HG02938 (cell line): ENCODE measurements at regions not wholly inside any gene's neighbourhood (a gene's known extent, or its start where the extent isn't known, plus 50 kb on each side); places are given as distances from the start of the nearest gene placed in this dataset.

Source experiments
- ATAC-seq: cut with Tn5 transposase; IDR thresholded peaks from one replicate; pipeline ENCODE4 v1.9.1; 2021; ENCODE audit warnings: mild to moderate bottlenecking, moderate library complexity; ENCODE audit not compliant: unreplicated experiment

- no peak for ATAC-seq
Measured at GRCh38 chr14:42095155-42095554, 488.5 kb downstream of the LRFN5 start.

GRCh38 chr14:42090122-42090521 lies 483.4 kb downstream of the LRFN5 start:
- no peak for ATAC-seq

GRCh38 chr14:42079911-42080310 lies 473.2 kb downstream of the LRFN5 start:
- ATAC-seq: no peak

GRCh38 chr14:42078345-42078744 lies 471.7 kb downstream of the LRFN5 start:
- no peak for ATAC-seq

GRCh38 chr14:42070031-42070430 lies 463.4 kb downstream of the LRFN5 start:
- ATAC-seq: no peak

GRCh38 chr14:42057111-42057510 lies 450.4 kb downstream of the LRFN5 start:
- ATAC-seq: no peak

GRCh38 chr14:42047421-42048055 lies 440.9 kb downstream of the LRFN5 start:
- ATAC-seq: no peak

- ATAC-seq: no peak
Measured at GRCh38 chr14:42045383-42045782, 438.7 kb downstream of the LRFN5 start.

- ATAC-seq: no peak
Measured at GRCh38 chr14:42028607-42029006, 421.9 kb downstream of the LRFN5 start.

GRCh38 chr14:42027271-42027670 lies 420.6 kb downstream of the LRFN5 start:
- ATAC-seq: no peak

- no peak for ATAC-seq
Measured at GRCh38 chr14:42023452-42023851, 416.8 kb downstream of the LRFN5 start.

- ATAC-seq: no peak
Measured at GRCh38 chr14:42014301-42014700, 407.6 kb downstream of the LRFN5 start.

- no peak for ATAC-seq
Measured at GRCh38 chr14:42013559-42013958, 406.9 kb downstream of the LRFN5 start.

- no peak for ATAC-seq
Measured at GRCh38 chr14:42013153-42013552, 406.5 kb downstream of the LRFN5 start.

- no peak for ATAC-seq
Measured at GRCh38 chr14:42011221-42011620, 404.5 kb downstream of the LRFN5 start.

- no peak for ATAC-seq
Measured at GRCh38 chr14:42004321-42004720, 397.6 kb downstream of the LRFN5 start.

GRCh38 chr14:42002141-42002540 lies 395.5 kb downstream of the LRFN5 start:
- ATAC-seq: no peak

- no peak for ATAC-seq
Measured at GRCh38 chr14:42001431-42001830, 394.8 kb downstream of the LRFN5 start.

- no peak for ATAC-seq
Measured at GRCh38 chr14:42000450-42000849, 393.8 kb downstream of the LRFN5 start.

- no peak for ATAC-seq
Measured at GRCh38 chr14:41993687-41994086, 387.0 kb downstream of the LRFN5 start.

GRCh38 chr14:41986700-41987099 lies 380.0 kb downstream of the LRFN5 start:
- no peak for ATAC-seq

GRCh38 chr14:41986083-41986645 lies 379.5 kb downstream of the LRFN5 start:
- ATAC-seq: no peak

- ATAC-seq: no peak
Measured at GRCh38 chr14:41973178-41973577, 366.5 kb downstream of the LRFN5 start.
